ENCODE measurements at regions not wholly inside any gene's neighbourhood (a gene's known extent, or its start where the extent isn't known, plus 50 kb on each side); places are given as distances from the start of the nearest gene placed in this dataset.

DNA sequence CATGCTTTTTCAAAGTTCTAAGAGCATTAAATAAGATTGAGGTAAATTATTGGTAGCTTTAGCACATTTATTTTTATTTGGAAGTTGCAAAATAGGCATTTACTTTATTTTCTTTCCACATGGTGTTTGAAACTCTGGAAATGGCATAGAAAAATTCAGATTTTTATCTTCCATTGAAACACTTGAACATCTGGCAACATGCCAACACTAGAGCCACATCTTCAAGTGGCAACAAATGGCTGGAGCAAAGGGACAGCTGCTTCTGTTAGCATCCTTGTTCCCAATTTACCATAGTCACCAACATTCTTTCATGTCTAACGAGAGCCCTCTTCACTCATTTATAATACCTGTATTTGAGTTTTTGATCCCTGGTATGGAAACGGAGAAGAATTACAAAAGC, 539.9 kb downstream of the ZNF608 start:
- no peak overlapping the region for H3K4me3 ChIP-seq (ENCODE audit: control insufficient read depth, low read depth, low read length)
- TF ChIP-seq, protein P1, sequence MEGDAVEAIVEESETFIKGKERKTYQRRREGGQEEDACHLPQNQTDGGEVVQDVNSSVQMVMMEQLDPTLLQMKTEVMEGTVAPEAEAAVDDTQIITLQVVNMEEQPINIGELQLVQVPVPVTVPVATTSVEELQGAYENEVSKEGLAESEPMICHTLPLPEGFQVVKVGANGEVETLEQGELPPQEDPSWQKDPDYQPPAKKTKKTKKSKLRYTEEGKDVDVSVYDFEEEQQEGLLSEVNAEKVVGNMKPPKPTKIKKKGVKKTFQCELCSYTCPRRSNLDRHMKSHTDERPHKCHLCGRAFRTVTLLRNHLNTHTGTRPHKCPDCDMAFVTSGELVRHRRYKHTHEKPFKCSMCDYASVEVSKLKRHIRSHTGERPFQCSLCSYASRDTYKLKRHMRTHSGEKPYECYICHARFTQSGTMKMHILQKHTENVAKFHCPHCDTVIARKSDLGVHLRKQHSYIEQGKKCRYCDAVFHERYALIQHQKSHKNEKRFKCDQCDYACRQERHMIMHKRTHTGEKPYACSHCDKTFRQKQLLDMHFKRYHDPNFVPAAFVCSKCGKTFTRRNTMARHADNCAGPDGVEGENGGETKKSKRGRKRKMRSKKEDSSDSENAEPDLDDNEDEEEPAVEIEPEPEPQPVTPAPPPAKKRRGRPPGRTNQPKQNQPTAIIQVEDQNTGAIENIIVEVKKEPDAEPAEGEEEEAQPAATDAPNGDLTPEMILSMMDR (IDR thresholded peaks at IDR 0.05; ENCODE audit: control insufficient read depth, insufficient read depth, low read depth, low read length, missing control alignments): no peak
- no peak for DNase-seq (ENCODE audit: low read depth)

DNA sequence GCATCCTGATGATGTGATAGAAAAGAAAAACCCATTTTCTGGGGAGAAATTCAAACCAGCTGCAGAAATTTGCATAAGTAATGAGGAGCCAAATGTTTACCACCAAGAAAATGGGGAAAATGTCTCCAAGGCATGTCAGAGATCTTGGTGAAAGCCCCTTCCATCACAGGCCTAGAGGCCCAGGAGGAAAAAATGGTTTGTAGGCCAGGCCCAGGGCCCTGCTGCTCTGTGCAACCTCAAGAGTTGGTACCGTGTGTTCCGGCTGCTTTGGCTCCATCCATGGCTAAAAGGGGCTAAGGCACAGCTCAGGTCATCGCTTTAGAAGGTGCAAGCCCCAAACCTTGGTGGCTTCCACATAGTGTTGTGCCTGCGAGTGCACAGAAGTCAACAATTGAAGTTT, 543.1 kb downstream of the ZNF608 start:
- no peak for DNase-seq (ENCODE audit: low read depth)
- TF ChIP-seq, protein P1 (IDR thresholded peaks at IDR 0.05; ENCODE audit: control insufficient read depth, insufficient read depth, low read depth, low read length, missing control alignments): no peak
- no peak overlapping the region for H3K4me3 ChIP-seq (ENCODE audit: control insufficient read depth, low read depth, low read length)

GRCh38 chr5:124200381-124200780, 546.1 kb downstream of the ZNF608 start:
- DNase-seq (ENCODE audit: low read depth): no peak
- TF ChIP-seq, protein P1 (IDR thresholded peaks at IDR 0.05; ENCODE audit: control insufficient read depth, insufficient read depth, low read depth, low read length, missing control alignments): no peak
- H3K4me3 ChIP-seq (ENCODE audit: control insufficient read depth, low read depth, low read length): no peak overlapping the region

DNA sequence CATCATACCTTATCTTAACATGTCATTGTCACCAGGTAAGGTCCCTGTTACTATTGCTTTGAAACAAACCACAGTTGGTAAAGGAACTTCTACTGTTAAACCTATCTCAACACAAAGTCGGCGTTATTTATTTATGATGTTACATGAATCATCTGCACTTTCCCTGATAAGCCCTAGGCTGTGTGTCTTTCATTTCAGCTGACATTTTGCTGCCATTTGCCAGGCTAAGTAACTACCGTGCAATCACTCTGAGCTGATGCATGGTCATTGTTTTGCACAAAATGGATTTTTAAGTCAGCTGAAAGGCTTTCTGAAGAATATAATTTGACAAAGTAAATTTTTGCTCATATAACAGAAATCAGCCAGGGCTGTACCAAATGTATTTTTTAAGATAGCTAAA, 546.5 kb downstream of the ZNF608 start:
- TF ChIP-seq, protein P1 (IDR thresholded peaks at IDR 0.05; ENCODE audit: control insufficient read depth, insufficient read depth, low read depth, low read length, missing control alignments): no peak
- no peak overlapping the region for H3K4me3 ChIP-seq (ENCODE audit: control insufficient read depth, low read depth, low read length)
- no peak for DNase-seq (ENCODE audit: low read depth)

DNA sequence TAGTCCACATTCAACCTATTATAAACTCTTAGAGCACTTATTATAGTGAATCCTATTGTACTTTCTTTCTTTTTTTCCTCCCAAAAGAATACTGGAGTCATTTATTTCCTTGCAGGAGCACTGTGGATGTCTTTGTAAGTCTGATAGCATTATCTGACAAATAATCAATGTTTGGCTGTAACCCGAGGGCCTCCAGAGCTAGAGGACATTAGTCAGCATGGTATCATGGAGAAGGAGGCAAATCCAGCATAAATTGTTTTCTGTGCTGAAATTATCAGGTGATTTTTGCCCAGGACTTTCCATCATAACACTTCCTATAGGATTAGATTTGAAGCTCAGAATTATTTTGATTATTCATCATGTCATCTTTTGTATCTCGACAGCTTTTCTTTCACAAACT, 551.0 kb downstream of the ZNF608 start:
- TF ChIP-seq, protein P1 (IDR thresholded peaks at IDR 0.05; ENCODE audit: control insufficient read depth, insufficient read depth, low read depth, low read length, missing control alignments): no peak
- DNase-seq (ENCODE audit: low read depth): no peak
- no peak overlapping the region for H3K4me3 ChIP-seq (ENCODE audit: control insufficient read depth, low read depth, low read length)

DNA sequence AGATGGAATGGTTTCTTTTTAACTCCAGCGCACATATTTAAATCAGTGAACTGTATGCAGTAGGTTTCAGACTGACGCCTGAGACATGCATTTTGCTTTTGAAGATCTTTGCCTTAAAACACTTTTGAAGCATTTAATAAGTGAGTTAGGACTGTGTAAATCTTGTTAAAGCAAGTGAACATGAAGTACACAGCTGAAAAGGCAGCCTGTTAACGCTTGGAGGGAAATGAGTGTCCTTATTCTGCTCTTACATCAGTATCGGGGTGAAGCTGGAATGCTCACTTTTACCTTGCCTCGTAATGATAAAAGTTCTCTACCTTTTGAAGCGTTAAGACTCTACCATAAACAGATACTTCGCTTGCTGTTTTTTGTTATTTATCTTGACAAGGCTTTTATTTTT, 552.2 kb downstream of the ZNF608 start:
- TF ChIP-seq, protein P1 (IDR thresholded peaks at IDR 0.05; ENCODE audit: control insufficient read depth, insufficient read depth, low read depth, low read length, missing control alignments): no peak
- no peak for DNase-seq (ENCODE audit: low read depth)
- no peak overlapping the region for H3K4me3 ChIP-seq (ENCODE audit: control insufficient read depth, low read depth, low read length)

DNA sequence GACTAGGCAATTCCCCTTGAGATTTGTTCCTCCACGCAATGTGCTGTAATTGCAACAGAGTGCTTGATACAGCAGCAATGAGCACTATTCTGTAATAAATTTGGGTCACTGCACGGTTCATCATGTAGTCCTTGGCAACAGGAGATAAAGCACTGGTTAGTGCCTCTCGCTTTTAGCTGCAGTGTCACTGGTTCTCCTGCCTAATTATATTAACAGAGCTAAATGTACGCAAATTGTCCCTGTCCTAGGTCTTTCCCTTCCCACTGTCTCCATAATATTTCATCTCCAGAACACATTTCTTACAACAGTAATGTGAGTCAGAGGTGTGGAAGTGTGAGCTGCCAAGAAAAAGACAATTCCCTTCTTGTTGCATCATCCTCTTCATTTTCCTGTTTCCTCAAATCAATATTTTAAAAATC, 553.1 kb downstream of the ZNF608 start:
- H3K4me3 ChIP-seq (ENCODE audit: control insufficient read depth, low read depth, low read length): no peak overlapping the region
- no peak for DNase-seq (ENCODE audit: low read depth)
- TF ChIP-seq, protein P1 (IDR thresholded peaks at IDR 0.05; ENCODE audit: control insufficient read depth, insufficient read depth, low read depth, low read length, missing control alignments): no peak
